Astrocyte (in vitro differentiated cells and primary cell): ENCODE measurements at regions not wholly inside any gene's neighbourhood (a gene's known extent, or its start where the extent isn't known, plus 50 kb on each side); places are given as distances from the start of the nearest gene placed in this dataset.
"Not testable (repeated sequence)": the region's sequence is repeated elsewhere in the genome, so short reads cannot be mapped to it uniquely, and the experiment has no call there.

Experiments
- DNase-seq: peaks from one replicate; pipeline ENCODE4 v3.0.0-alpha.2; 2010; ENCODE audit warnings: low read depth
- FAIRE-seq: peaks from 2 replicates; lab custom pipeline; 2011; peaks lifted over from hg19 to GRCh38; lab: Jason Lieb, UNC
- H2AFZ ChIP-seq: 2 replicates; pipeline ENCODE4 v1.6.0; 2012; ENCODE audit warnings: low read depth, low read length, inconsistent platforms
- H3K27ac ChIP-seq: 2 replicates; pipeline ENCODE4 v1.5.1; 2011; ENCODE audit warnings: low read depth, low read length, inconsistent platforms
- H3K27me3 ChIP-seq: 2 replicates; pipeline ENCODE4 v1.6.0; 2011; ENCODE audit warnings: low read length, inconsistent platforms; ENCODE audit not compliant: insufficient read depth
- H3K36me3 ChIP-seq: 2 replicates; pipeline ENCODE4 v1.5.1; 2011; ENCODE audit warnings: low read length, inconsistent platforms; ENCODE audit not compliant: insufficient read depth
- H3K4me1 ChIP-seq: 2 replicates; pipeline ENCODE4 v1.5.1; 2011; ENCODE audit warnings: low read length, inconsistent platforms; ENCODE audit not compliant: insufficient read depth
- H3K4me2 ChIP-seq: 2 replicates; pipeline ENCODE4 v1.6.0; 2012; ENCODE audit warnings: low read length, inconsistent platforms
- H3K4me3 ChIP-seq: 2 replicates; pipeline ENCODE4 v1.5.1; 2011; ENCODE audit warnings: low read depth, mild to moderate bottlenecking, low read length, inconsistent platforms; ENCODE audit not compliant: insufficient read depth
- H3K79me2 ChIP-seq: 2 replicates; pipeline ENCODE4 v1.6.0; 2012; ENCODE audit warnings: mild to moderate bottlenecking, low read length, inconsistent platforms; ENCODE audit not compliant: insufficient read depth
- H3K9ac ChIP-seq: 2 replicates; pipeline ENCODE4 v1.6.0; 2012; ENCODE audit warnings: mild to moderate bottlenecking, low read length, inconsistent platforms
- H3K9me3 ChIP-seq: 2 replicates; pipeline ENCODE4 v1.5.1; 2012; ENCODE audit warnings: low read depth, mild to moderate bottlenecking, low read length, inconsistent platforms; ENCODE audit not compliant: insufficient read depth
- H4K20me1 ChIP-seq: 2 replicates; pipeline ENCODE4 v1.6.0; 2012; ENCODE audit warnings: low read length, inconsistent platforms; ENCODE audit not compliant: insufficient read depth
- H3K27ac Mint-ChIP-seq: one replicate; pipeline ENCODE4 v1.8.0; 2021; ENCODE audit warnings: mild to moderate bottlenecking, mixed read lengths; ENCODE audit not compliant: unreplicated experiment
- H3K27me3 Mint-ChIP-seq: one replicate; pipeline ENCODE4 v1.8.0; 2021; ENCODE audit warnings: low read depth, mixed read lengths; ENCODE audit not compliant: unreplicated experiment
- H3K36me3 Mint-ChIP-seq: one replicate; pipeline ENCODE4 v1.8.0; 2021; ENCODE audit warnings: low read depth, mixed read lengths; ENCODE audit not compliant: unreplicated experiment
- H3K4me1 Mint-ChIP-seq: one replicate; pipeline ENCODE4 v1.8.0; 2021; ENCODE audit warnings: low read depth, mixed read lengths; ENCODE audit not compliant: unreplicated experiment
- H3K4me3 Mint-ChIP-seq: one replicate; pipeline ENCODE4 v1.8.0; 2021; ENCODE audit warnings: mild to moderate bottlenecking, moderate library complexity, mixed read lengths; ENCODE audit not compliant: unreplicated experiment
- H3K9me3 Mint-ChIP-seq: one replicate; pipeline ENCODE4 v1.8.0; 2021; ENCODE audit warnings: mild to moderate bottlenecking, mixed read lengths; ENCODE audit not compliant: unreplicated experiment
- CTCF ChIP-seq: IDR thresholded peaks from 2 replicates; pipeline ENCODE4 v1.5.1; 2011; ENCODE audit warnings: low read depth, mild to moderate bottlenecking, inconsistent platforms, low read length, moderate library complexity; ENCODE audit not compliant: insufficient read depth
- EZH2 ChIP-seq: IDR thresholded peaks from 2 replicates; pipeline ENCODE4 v1.6.1; 2012; ENCODE audit warnings: mild to moderate bottlenecking, low read length, inconsistent platforms; ENCODE audit not compliant: insufficient read depth

DNA sequence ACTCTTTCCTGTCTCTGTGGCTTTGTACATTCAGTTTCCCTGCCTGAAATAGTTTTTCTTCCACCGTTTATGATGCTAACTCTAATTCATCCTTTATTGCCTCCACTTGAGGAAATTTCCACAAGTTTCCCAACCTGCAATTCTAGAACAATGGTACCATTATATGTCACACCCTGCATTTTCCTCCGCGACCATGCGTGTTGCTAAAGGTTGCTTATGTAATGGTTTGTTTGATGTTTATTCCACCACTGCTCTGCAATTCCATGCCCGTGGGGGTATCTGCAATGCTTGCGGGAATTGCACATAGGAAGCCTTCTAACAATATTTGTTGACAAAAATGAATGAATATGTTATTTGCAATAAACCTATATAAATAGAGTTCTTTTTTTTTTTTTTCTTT is 69.5 kb upstream of the ST8SIA6 start:
- FAIRE-seq = no peak
- Histone ChIP-seq H4K20me1 (no peaks in the 10 kb centered on the region), H3K27ac (no peak overlapping the region), H3K36me3 (no peaks in the 10 kb centered on the region), H3K4me1 (peaks cover 11% of the 10 kb centered on the region), H3K4me3 (no peak overlapping the region), H3K79me2 (no peaks in the 10 kb centered on the region), H2AFZ (no peak overlapping the region), H3K9me3 (peaks cover 2% of the 10 kb centered on the region), H3K4me2 (no peak overlapping the region), H3K9ac (no peak overlapping the region), H3K27me3 (no peaks in the 10 kb centered on the region)
- Mint-ChIP-seq H3K4me1 (peaks cover 6% of the 10 kb centered on the region), H3K4me3 (no peak overlapping the region), H3K27ac (no peak overlapping the region), H3K36me3 (no peaks in the 10 kb centered on the region), H3K27me3 (no peaks in the 10 kb centered on the region), H3K9me3 (peaks cover 5% of the 10 kb centered on the region)
- TF ChIP-seq CTCF (no peak), EZH2 (no peak)
- no peak for DNase-seq

DNA sequence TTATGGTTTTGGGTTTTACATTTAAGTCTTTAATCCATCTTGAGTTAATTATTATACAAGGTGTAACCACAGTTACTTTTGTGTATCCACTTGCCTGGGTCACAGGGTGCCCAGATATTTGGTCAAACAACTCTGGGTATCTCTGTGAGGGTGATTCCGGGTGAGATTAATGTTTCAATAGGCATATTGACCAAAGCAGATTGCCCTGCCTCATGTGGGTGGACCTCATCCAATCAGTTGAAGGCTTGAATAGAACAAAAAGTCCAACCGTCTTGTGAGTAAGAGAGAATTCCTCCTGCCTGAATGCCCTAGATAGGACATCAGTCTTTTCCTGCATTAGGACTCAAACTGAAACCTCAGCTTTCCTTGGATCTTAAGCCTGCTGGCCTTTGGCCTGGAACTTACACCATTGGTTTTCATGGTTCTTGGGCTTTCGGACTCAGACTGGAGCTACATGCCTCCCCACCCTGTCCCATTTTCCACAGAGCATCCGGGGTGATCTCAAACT is 68.9 kb upstream of the ST8SIA6 start:
- TF ChIP-seq EZH2 = no peak
- TF ChIP-seq CTCF = no peak
- Histone ChIP-seq H3K9ac (no peak overlapping the region), H3K79me2 (no peaks in the 10 kb centered on the region), H3K27me3 (no peaks in the 10 kb centered on the region), H3K9me3 (peaks cover 2% of the 10 kb centered on the region), H3K4me1 (peaks cover 9% of the 10 kb centered on the region), H3K36me3 (no peaks in the 10 kb centered on the region), H2AFZ (no peak overlapping the region), H3K4me3 (no peak overlapping the region), H4K20me1 (no peaks in the 10 kb centered on the region), H3K27ac (no peak overlapping the region), H3K4me2 (no peak overlapping the region)
- DNase-seq = no peak
- H3K9me3 Mint-ChIP-seq = peaks cover 5% of the 10 kb centered on the region
- H3K36me3 Mint-ChIP-seq = no peaks in the 10 kb centered on the region
- peaks cover 6% of the 10 kb centered on the region for H3K4me1 Mint-ChIP-seq
- no peaks in the 10 kb centered on the region for H3K27me3 Mint-ChIP-seq
- no peak overlapping the region for H3K27ac Mint-ChIP-seq
- no peak overlapping the region for H3K4me3 Mint-ChIP-seq
- FAIRE-seq = peak; percentile 5

DNA sequence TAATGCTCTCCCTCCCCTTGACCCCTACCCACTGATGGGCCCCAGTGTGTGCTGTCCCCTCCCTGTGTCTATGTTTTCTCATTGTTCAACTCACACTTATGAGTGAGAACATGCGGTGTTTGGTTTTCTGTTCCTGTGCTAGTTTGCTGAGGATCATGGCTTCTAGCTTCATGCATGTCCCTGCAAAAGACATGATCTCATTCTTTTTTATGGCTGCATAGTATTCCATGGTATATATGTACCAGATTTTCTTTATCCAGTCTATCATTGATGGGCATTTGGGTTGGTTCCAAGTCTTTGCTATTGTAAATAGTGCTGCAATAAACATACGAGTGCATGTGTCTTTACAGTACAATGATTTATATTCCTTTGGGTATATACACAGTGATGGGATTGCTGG is 67.9 kb upstream of the ST8SIA6 start:
- not testable (repeated sequence) for H3K27ac ChIP-seq, H3K4me3 ChIP-seq, FAIRE-seq, H3K36me3 Mint-ChIP-seq, H3K4me1 ChIP-seq, H3K27me3 ChIP-seq, H3K9ac ChIP-seq, H3K27ac Mint-ChIP-seq, H3K79me2 ChIP-seq, H3K4me1 Mint-ChIP-seq, DNase-seq, H3K4me3 Mint-ChIP-seq, H3K36me3 ChIP-seq, H3K9me3 ChIP-seq, H3K4me2 ChIP-seq, H3K9me3 Mint-ChIP-seq, H4K20me1 ChIP-seq, H3K27me3 Mint-ChIP-seq, H2AFZ ChIP-seq
